ENCODE measurements at regions not wholly inside any gene's neighbourhood (a gene's known extent, or its start where the extent isn't known, plus 50 kb on each side); places are given as distances from the start of the nearest gene placed in this dataset.
"Not testable (repeated sequence)": the region's sequence is repeated elsewhere in the genome, so short reads cannot be mapped to it uniquely, and the experiment has no call there.

- TF ChIP-seq CTCF (conservative IDR thresholded peaks at IDR 0.05; ENCODE audit: low read depth, low read length), result peak; percentile 67
- no peak overlapping the region for H3K4me3 ChIP-seq (ENCODE audit: low read length)
- DNase-seq (ENCODE audit: low read depth), result no peak
Observed at GRCh38 chr4:67332627-67333026, 212.7 kb downstream of the CENPC start.

DNA sequence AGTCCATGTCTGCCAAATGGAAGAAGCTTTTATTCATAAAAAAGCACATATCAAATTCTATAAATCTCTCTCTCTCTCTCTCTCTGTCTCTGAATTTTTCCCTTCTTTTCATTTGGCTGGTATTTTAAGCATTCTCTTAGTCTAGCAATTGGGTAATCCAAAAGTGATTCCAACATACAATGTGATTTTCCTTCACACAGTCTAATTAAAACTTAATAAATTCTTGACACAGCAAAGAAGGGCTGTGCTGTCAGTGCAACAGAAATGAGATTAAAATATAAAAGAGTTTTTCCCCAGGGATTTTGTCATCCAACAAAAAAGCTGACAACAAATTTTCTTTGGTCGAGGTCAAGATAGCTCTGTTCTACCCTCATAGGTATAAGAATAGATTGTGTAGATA is 216.9 kb downstream of the CENPC start:
- DNase-seq (ENCODE audit: low read depth), result no peak
- H3K4me3 ChIP-seq (ENCODE audit: low read length), result no peak overlapping the region
- TF ChIP-seq CTCF (conservative IDR thresholded peaks at IDR 0.05; ENCODE audit: low read depth, low read length), result no peak

DNA sequence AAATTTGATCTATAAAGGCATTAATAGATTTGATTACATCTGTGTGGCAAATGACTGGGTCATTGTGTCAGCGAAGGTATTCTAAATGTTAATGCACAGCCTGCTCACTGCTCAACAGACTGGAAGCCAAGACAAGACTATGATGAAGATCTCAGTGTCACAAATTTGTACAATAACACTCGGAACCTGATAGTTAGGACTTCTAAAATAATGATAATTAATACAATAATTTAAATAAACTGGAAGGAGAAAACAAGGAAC is 217.4 kb downstream of the CENPC start:
- DNase-seq (ENCODE audit: low read depth), result no peak
- H3K4me3 ChIP-seq (ENCODE audit: low read length), result no peak overlapping the region
- no peak for TF ChIP-seq CTCF (conservative IDR thresholded peaks at IDR 0.05; ENCODE audit: low read depth, low read length)

DNA sequence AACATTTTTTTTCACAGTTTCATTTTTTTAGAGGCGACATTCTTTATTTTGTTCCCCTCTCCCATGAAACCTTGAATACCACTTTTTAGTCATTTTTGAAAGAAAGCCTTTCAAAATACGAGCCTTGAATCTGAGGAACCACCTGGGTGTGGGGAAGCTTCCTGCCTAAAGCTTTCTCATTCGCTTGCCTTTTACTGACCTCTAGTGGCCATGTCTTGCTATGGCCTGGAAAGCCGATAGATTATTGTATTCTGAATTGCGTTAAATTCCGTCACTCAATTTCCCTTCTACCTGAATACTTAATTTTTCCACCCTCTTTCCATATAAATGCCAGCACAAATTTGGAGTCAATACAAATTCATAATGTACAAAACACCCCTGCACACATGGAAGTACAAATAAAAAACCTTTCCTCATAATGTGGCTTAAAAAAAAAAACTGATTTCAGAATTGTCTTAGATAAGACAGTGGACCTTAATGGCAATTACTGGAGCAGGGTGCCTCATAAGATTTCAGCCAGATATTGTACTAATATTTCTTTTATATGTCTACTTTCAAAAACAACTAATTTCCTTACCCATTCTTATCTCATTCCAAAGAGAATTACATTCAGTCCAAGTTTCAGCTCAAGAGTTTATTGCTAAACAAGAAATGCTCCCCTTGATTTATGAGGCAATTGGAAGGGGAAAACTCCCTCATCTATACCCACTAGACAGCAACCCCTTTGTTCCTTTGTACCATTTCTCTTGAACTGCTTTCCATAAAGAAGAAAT is 217.9 kb downstream of the CENPC start:
- H3K4me3 ChIP-seq (ENCODE audit: low read length), result no peak overlapping the region
- TF ChIP-seq CTCF (conservative IDR thresholded peaks at IDR 0.05; ENCODE audit: low read depth, low read length), result peak; percentile 92
- DNase-seq (ENCODE audit: low read depth), result peak; percentile 2

GRCh38 chr4:67325791-67326190 is 219.5 kb downstream of the CENPC start:
- no peak for DNase-seq (ENCODE audit: low read depth)
- no peak overlapping the region for H3K4me3 ChIP-seq (ENCODE audit: low read length)
- no peak for TF ChIP-seq CTCF (conservative IDR thresholded peaks at IDR 0.05; ENCODE audit: low read depth, low read length)

GRCh38 chr4:67320645-67321044 is 224.7 kb downstream of the CENPC start:
- no peak for TF ChIP-seq CTCF (conservative IDR thresholded peaks at IDR 0.05; ENCODE audit: low read depth, low read length)
- no peak for DNase-seq (ENCODE audit: low read depth)
- no peak overlapping the region for H3K4me3 ChIP-seq (ENCODE audit: low read length)

DNA sequence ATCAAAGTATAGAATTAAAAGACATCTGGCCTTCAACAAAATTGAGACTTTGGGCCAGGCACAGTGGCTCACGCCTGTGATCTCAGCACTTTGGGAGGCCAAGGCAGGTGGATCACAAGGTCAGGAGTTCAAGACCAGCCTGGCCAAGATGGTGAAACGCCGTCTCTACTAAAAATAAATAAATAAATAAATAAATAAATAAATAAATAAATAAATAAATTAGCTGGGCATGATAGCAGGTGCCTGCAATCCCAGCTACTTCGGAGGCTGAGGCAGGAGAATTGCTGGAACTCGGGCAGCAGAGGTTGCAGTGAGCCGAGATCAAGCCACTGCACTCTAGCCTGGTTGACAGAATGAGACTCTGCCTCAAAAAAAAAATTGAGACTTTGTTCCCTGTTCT is 225.7 kb downstream of the CENPC start:
- not testable (repeated sequence) for DNase-seq (ENCODE audit: low read depth)

DNA sequence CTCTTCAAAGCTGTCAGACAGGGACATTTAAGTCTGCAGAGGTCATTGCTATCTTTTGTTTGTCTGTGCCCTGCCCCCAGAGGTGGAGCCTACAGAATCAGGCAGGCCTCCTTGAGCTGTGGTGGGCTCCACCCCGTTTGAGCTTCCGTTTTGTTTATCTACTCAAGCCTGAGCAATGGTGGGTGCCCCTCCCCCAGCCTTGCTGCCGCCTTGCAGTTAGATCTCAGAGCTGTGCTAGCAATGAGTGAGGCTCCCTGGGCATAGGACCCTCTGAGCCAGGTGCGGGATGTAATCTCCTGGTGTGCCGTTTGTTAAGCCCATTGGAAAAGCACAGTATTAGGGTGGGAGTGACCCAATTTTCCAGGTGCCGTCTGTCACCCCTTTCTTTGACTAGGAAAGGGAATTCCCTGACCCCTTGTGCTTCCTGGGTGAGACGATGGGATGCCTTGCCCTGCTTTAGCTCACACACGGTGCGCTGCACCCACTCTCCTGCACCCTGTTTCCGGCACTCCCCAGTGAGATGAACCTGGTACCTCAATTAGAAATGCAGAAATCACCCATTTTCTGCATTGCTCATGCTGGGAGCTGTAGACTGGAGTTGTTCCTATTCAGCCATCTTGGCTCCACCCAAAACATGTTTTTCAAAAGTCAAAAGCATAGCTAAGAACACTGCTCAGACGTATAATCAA is 244.7 kb downstream of the CENPC start:
- not testable (repeated sequence) for H3K4me3 ChIP-seq (ENCODE audit: low read length); DNase-seq (ENCODE audit: low read depth)

More for the DNA sequence above, 225.7 kb downstream of the CENPC start:
- not testable (repeated sequence) for H3K4me3 ChIP-seq (ENCODE audit: low read length)

Data from retinal pigment epithelial cell (primary cell).